ENCODE measurements at regions not wholly inside any gene's neighbourhood (a gene's known extent, or its start where the extent isn't known, plus 50 kb on each side); places are given as distances from the start of the nearest gene placed in this dataset.

- DNase-seq: no peak
These were observed 89.0 kb upstream of the HMCN1 start for GRCh38 chr1:185645162-185645640.

GRCh38 chr1:185644531-185644930 lies 89.7 kb upstream of the HMCN1 start:
- DNase-seq: no peak

GRCh38 chr1:185636848-185637247 lies 97.3 kb upstream of the HMCN1 start:
- no peak for DNase-seq

- DNase-seq: no peak
These were observed 99.5 kb upstream of the HMCN1 start for GRCh38 chr1:185634704-185635103.

GRCh38 chr1:185632659-185633423 lies 101.3 kb upstream of the HMCN1 start:
- no peak for DNase-seq

GRCh38 chr1:185631843-185632242 lies 102.3 kb upstream of the HMCN1 start:
- DNase-seq: no peak

- DNase-seq: no peak
These were observed 106.3 kb upstream of the HMCN1 start for GRCh38 chr1:185627761-185628501.

- DNase-seq: peak; percentile 15
These were observed 107.0 kb upstream of the HMCN1 start for GRCh38 chr1:185627171-185627570.

- no peak for DNase-seq
These were observed 107.8 kb upstream of the HMCN1 start for GRCh38 chr1:185626344-185626743.

- no peak for DNase-seq
These were observed 123.2 kb upstream of the HMCN1 start for GRCh38 chr1:185610954-185611353.

- no peak for DNase-seq
These were observed 126.0 kb upstream of the HMCN1 start for GRCh38 chr1:185608177-185608576.

- DNase-seq: peak; percentile 68
These were observed 131.0 kb upstream of the HMCN1 start for GRCh38 chr1:185603158-185603557.

- DNase-seq: no peak
These were observed 133.0 kb upstream of the HMCN1 start for GRCh38 chr1:185601189-185601588.

- DNase-seq: no peak
These were observed 133.6 kb upstream of the HMCN1 start for GRCh38 chr1:185600641-185601040.

GRCh38 chr1:185598332-185598731 lies 135.9 kb upstream of the HMCN1 start:
- no peak for DNase-seq

- peak; percentile 4 for DNase-seq
These were observed 138.1 kb upstream of the HMCN1 start for GRCh38 chr1:185595835-185596667.

- DNase-seq: no peak
These were observed 139.3 kb upstream of the HMCN1 start for GRCh38 chr1:185594786-185595410.

- no peak for DNase-seq
These were observed 140.9 kb upstream of the HMCN1 start for GRCh38 chr1:185593271-185593670.

GRCh38 chr1:185585770-185586169 lies 148.4 kb upstream of the HMCN1 start:
- DNase-seq: no peak

GRCh38 chr1:185581961-185582725 lies 152.0 kb upstream of the HMCN1 start:
- no peak for DNase-seq

- no peak for DNase-seq
These were observed 153.2 kb upstream of the HMCN1 start for GRCh38 chr1:185581020-185581419.

GRCh38 chr1:185578293-185578692 lies 155.9 kb upstream of the HMCN1 start:
- DNase-seq: no peak
